ENCODE measurements at regions not wholly inside any gene's neighbourhood (a gene's known extent, or its start where the extent isn't known, plus 50 kb on each side); places are given as distances from the start of the nearest gene placed in this dataset.

GRCh38 chr2:118221536-118222272 is 133.4 kb downstream of the INSIG2 start (continued):
- TF ChIP-seq PKNOX1 (IDR thresholded peaks at IDR 0.05): peak; percentile 21; the same call in 1 of the 2 replicates

- ChIA-PET POLR2A (no interaction called here), CTCF (interaction anchor here (0.9 kb wide), 1 partner anchor 636 kb away, joined by 3 read pairs; no protein-coding TSS in a partner anchor), SMC1A (ENCODE audit: uncharacterized antibody, unreplicated experiment) (no interaction called here), RAD21 (ENCODE audit: unreplicated experiment) (no interaction called here)
- no TSS peak for BruUV-seq (replicated peaks)
- H3K4me1 ChIP-seq (ENCODE audit: control insufficient read depth, insufficient read depth, low read length): peaks cover 7% of the 10 kb centered on the region; the same call in 1 of the 2 replicates
- no peaks in the 10 kb centered on the region for H3K9me3 ChIP-seq (replicated peaks; ENCODE audit: control insufficient read depth, insufficient read depth, low read length)
- no peak overlapping the region for H3K9ac ChIP-seq (ENCODE audit: control insufficient read depth, insufficient read depth, low read length)
- no peaks in the 10 kb centered on the region for H3K79me2 ChIP-seq (ENCODE audit: control insufficient read depth, insufficient read depth, low read length)
- in situ Hi-C loops (cut with MboI) (loop anchor here (5.0 kb wide), 1 partner anchor 643 kb away; no protein-coding TSS in a partner anchor), intact Hi-C loops (cut with micrococcal nuclease; ENCODE audit: unreplicated experiment) (loop anchor here (5.0 kb wide), 2 partner anchors 153 to 172 kb away; no protein-coding TSS in a partner anchor)
- H3K4me3 ChIP-seq: no peak overlapping the region
- H3K27me3 ChIP-seq (replicated peaks in 1 of 2; ENCODE audit: control insufficient read depth in 2 of 2, insufficient read depth in 2 of 2, low read length in 1 of 2): no peaks in the 10 kb centered on the region
- no peak overlapping the region for H3K27ac ChIP-seq (ENCODE audit: control insufficient read depth, insufficient read depth)
- no peaks in the 10 kb centered on the region for H4K20me1 ChIP-seq (ENCODE audit: control insufficient read depth, insufficient read depth)
- TF ChIP-seq ZSCAN29 (IDR thresholded peaks at IDR 0.05) (no peak), RCOR1 (conservative IDR thresholded peaks at IDR 0.05; ENCODE audit: low read depth, low read length) (no peak), LARP7 (IDR thresholded peaks at IDR 0.05) (no peak), ATF2 (IDR thresholded peaks at IDR 0.05; ENCODE audit: low read length) (no peak), POU2F2 (IDR thresholded peaks at IDR 0.05; ENCODE audit: borderline replicate concordance, low read depth, low read length) (no peak)
- DNase-seq (ENCODE audit: low read depth, low spot score): no peak
- H3K4me2 ChIP-seq (ENCODE audit: control insufficient read depth, insufficient read depth): no peak overlapping the region
- WGBS (ENCODE audit: insufficient coverage, insufficient replicate concordance, low lambda C conversion rate, missing lambda C conversion rate): 4% methylated on average over 1 of the region's 1 CpG
- no peak overlapping the region for H2AFZ ChIP-seq (ENCODE audit: control insufficient read depth, low read depth, low read length)
- ATAC-seq: no peak
- FAIRE-seq: no peak
- no peaks in the 10 kb centered on the region for H3K36me3 ChIP-seq (ENCODE audit: control insufficient read depth in 2 of 2, insufficient read depth in 2 of 2, low read length in 1 of 2)
Observed at GRCh38 chr2:118219611-118220010, 131.3 kb downstream of the INSIG2 start.

Data from GM12878 (cell line).